Lower leg skin (tissue), 3 donors: ENCODE measurements at regions not wholly inside any gene's neighbourhood (a gene's known extent, or its start where the extent isn't known, plus 50 kb on each side); places are given as distances from the start of the nearest gene placed in this dataset.

ENCODE experiments used
- POLR2A ChIP-seq, 2 donors: fragments of 450-650 bp; IDR thresholded peaks; one replicate each; pipeline ENCODE4 v1.6.1; 2016 to 2017; ENCODE audit warnings: antibody characterized with exemption in 2 of 2, mild to moderate bottlenecking in 1 of 2, moderate library complexity in 1 of 2
- TF ChIP-seq, protein P1 (sequence below), 3 donors: fragments of 450-650 bp; IDR thresholded peaks; one replicate each; pipeline ENCODE4 v1.5.1; 2016; ENCODE audit warnings: antibody characterized with exemption in 3 of 3, mild to moderate bottlenecking in 3 of 3, moderate library complexity in 2 of 3

DNA sequence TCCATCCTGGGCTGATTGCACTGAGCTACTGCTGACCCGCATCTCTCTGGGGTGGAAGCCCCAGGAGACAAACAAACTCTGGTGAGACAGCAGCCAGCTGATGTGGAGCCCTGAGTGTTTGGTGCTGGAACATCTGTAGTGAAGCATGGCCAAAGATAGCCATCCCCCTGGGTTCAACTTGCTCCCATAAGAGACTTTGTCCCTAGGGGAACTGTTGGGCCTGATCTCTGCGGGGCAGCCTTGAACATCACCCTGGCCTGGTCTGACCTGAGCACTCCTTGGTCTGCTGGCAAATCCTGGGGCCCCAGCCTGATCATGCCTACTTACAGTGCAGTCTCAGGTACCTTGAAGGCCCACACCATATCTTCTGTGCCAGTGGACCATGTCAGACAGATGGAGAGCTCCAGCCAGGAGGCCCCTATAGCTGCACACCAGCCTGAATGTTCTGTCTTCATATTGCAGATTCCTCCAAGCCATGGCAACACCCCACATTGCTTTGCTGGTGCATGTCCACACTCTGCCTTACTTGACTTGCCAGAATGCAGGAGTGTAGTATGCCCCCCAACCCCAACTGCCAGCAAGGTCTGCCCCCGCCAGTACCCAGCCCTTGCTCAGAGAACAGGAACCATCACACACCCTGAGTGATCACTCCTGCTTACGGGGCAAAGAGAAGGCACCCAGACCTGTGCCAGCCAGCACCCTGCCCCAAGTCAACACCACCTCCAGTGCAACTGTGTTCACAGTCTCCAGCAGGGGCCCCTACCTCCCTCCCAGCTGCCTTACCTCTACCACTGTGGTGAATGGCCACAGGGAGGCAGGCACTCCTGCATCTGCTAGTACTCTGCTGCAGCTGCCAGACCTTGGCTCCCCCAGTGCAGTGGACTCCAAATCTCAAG lies 690.5 kb upstream of the NR5A2 start:
- TF ChIP-seq, protein P1, sequence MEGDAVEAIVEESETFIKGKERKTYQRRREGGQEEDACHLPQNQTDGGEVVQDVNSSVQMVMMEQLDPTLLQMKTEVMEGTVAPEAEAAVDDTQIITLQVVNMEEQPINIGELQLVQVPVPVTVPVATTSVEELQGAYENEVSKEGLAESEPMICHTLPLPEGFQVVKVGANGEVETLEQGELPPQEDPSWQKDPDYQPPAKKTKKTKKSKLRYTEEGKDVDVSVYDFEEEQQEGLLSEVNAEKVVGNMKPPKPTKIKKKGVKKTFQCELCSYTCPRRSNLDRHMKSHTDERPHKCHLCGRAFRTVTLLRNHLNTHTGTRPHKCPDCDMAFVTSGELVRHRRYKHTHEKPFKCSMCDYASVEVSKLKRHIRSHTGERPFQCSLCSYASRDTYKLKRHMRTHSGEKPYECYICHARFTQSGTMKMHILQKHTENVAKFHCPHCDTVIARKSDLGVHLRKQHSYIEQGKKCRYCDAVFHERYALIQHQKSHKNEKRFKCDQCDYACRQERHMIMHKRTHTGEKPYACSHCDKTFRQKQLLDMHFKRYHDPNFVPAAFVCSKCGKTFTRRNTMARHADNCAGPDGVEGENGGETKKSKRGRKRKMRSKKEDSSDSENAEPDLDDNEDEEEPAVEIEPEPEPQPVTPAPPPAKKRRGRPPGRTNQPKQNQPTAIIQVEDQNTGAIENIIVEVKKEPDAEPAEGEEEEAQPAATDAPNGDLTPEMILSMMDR (IDR thresholded peaks at IDR 0.05): no peak
- TF ChIP-seq POLR2A (IDR thresholded peaks at IDR 0.05): no peak
